GM12878 (cell line): ENCODE measurements at regions not wholly inside any gene's neighbourhood (a gene's known extent, or its start where the extent isn't known, plus 50 kb on each side); places are given as distances from the start of the nearest gene placed in this dataset.

ENCODE experiments used
- ATAC-seq: fragments of 200-7000 bp; cut with Tn5 transposase; 3 replicates; pipeline ENCODE4 v1.9.1; 2020; ENCODE audit warnings: mild to moderate bottlenecking, moderate library complexity
- BruUV-seq: library from RNA; stranded (reverse); fragments of 400-500 nt; replicated peaks from 2 replicates; lab custom pipeline; 2021; lab: Mats Ljungman, UMichigan
- CTCF ChIA-PET: fragments of 300-600 bp; sonication (Branson Sonifier 250); formaldehyde crosslinking; extraction: SDS; loops from one replicate; lab custom pipeline; 2021; ENCODE audit warnings: inconsistent platforms; lab: Yijun Ruan, JAX
- POLR2A ChIA-PET: fragments of 350-600 bp; formaldehyde crosslinking; extraction: SDS; loops from one replicate; lab custom pipeline; 2021; ENCODE audit warnings: inconsistent platforms; lab: Charles Lee
- RAD21 ChIA-PET: fragments of 300-600 bp; sonication (Branson Sonifier 250); formaldehyde crosslinking; loops from one replicate; lab custom pipeline; 2023; ENCODE audit warnings: antibody characterized with exemption; ENCODE audit not compliant: unreplicated experiment; lab: Charles Lee
- SMC1A ChIA-PET: fragments of 300-600 bp; sonication (Branson Sonifier 250); formaldehyde crosslinking; loops from one replicate; lab custom pipeline; 2023; ENCODE audit not compliant: unreplicated experiment, uncharacterized antibody; lab: Charles Lee
- DNase-seq: peaks from one replicate; pipeline ENCODE4 v3.0.0-alpha.2; 2011; ENCODE audit warnings: low read depth, low spot score
- FAIRE-seq: peaks from 3 replicates; lab custom pipeline; 2011; peaks lifted over from hg19 to GRCh38; lab: Jason Lieb, UNC
- H2AFZ ChIP-seq: 2 replicates; pipeline ENCODE4 v1.6.0; 2011; ENCODE audit warnings: low read depth, low read length, control low read depth; ENCODE audit not compliant: control insufficient read depth
- H3K27ac ChIP-seq: 2 replicates; pipeline ENCODE4 v1.5.1; 2011; ENCODE audit warnings: control low read depth; ENCODE audit not compliant: control insufficient read depth, insufficient read depth
- H3K27me3 ChIP-seq, 2 experiments: replicated peaks in 1 of 2; 2 replicates each; pipeline versions ENCODE4 v1.6.0 to v1.6.1; 2011; ENCODE audit warnings: low read length in 1 of 2; ENCODE audit not compliant: control insufficient read depth in 2 of 2, insufficient read depth in 2 of 2
- H3K36me3 ChIP-seq, 2 experiments: 2 replicates each; pipeline ENCODE4 v1.5.1; 2011; ENCODE audit warnings: low read length in 1 of 2; ENCODE audit not compliant: control insufficient read depth in 2 of 2, insufficient read depth in 2 of 2
- H3K4me1 ChIP-seq: 2 replicates; pipeline ENCODE4 v1.6.1; 2011; ENCODE audit warnings: mild to moderate bottlenecking, low read length, moderate library complexity, mixed read lengths; ENCODE audit not compliant: control insufficient read depth, insufficient read depth
- H3K4me2 ChIP-seq: 2 replicates; pipeline ENCODE4 v1.6.0; 2011; ENCODE audit warnings: control low read depth; ENCODE audit not compliant: control insufficient read depth, insufficient read depth
- H3K4me3 ChIP-seq: fragments of 200-600 bp; sonication (generic); 2 replicates; pipeline ENCODE4 v1.5.1; 2016
- H3K79me2 ChIP-seq: 2 replicates; pipeline ENCODE4 v1.6.0; 2011; ENCODE audit warnings: low read length; ENCODE audit not compliant: control insufficient read depth, insufficient read depth
- H3K9ac ChIP-seq: 2 replicates; pipeline ENCODE4 v1.8.0; 2011; ENCODE audit warnings: low read length, control low read depth, mixed read lengths; ENCODE audit not compliant: control insufficient read depth, insufficient read depth
- H3K9me3 ChIP-seq: replicated peaks from 3 replicates; pipeline ENCODE4 v1.5.1; 2011; ENCODE audit warnings: mild to moderate bottlenecking, low read length; ENCODE audit not compliant: control insufficient read depth, insufficient read depth
- H4K20me1 ChIP-seq: 2 replicates; pipeline ENCODE4 v1.6.0; 2011; ENCODE audit not compliant: control insufficient read depth, insufficient read depth
- CBX5 ChIP-seq: sonication (generic); IDR thresholded peaks from 2 replicates; pipeline ENCODE4 v1.6.1; 2016; ENCODE audit warnings: low read depth, moderate library complexity, mild to moderate bottlenecking, inconsistent platforms
- E4F1 ChIP-seq: fragments of 450-650 bp; IDR thresholded peaks from 2 replicates; pipeline ENCODE4 v1.6.1; 2018; ENCODE audit warnings: borderline replicate concordance, mild to moderate bottlenecking; ENCODE audit not compliant: partially characterized antibody
- FOXM1 ChIP-seq: IDR thresholded peaks from 2 replicates; pipeline ENCODE4 v1.6.1; 2012; ENCODE audit warnings: low read depth, mild to moderate bottlenecking, inconsistent platforms, low read length, moderate library complexity
- GABPA ChIP-seq: IDR thresholded peaks from 2 replicates; pipeline ENCODE4 v1.6.1; 2014; ENCODE audit warnings: antibody characterized with exemption, low read depth, mild to moderate bottlenecking, inconsistent platforms
- IRF4 ChIP-seq: IDR thresholded peaks from 2 replicates; pipeline ENCODE4 v1.6.1; 2011; ENCODE audit warnings: low read depth, low read length
- IRF5 ChIP-seq: fragments of 450-650 bp; IDR thresholded peaks from 2 replicates; pipeline ENCODE4 v1.6.1; 2017; ENCODE audit warnings: borderline replicate concordance
- KDM1A ChIP-seq: fragments of 200-600 bp; sonication (generic); IDR thresholded peaks from 2 replicates; pipeline ENCODE4 v1.6.1; 2016; ENCODE audit warnings: borderline replicate concordance
- MYB ChIP-seq: fragments of 150-350 bp; IDR thresholded peaks from 2 replicates; pipeline ENCODE4 v1.6.1; 2014; ENCODE audit warnings: mild to moderate bottlenecking, low read depth, low read length, borderline replicate concordance
- NBN ChIP-seq: fragments of 450-650 bp; IDR thresholded peaks from 2 replicates; pipeline ENCODE4 v1.6.1; 2016
- NR2C1 ChIP-seq: fragments of 450-650 bp; IDR thresholded peaks from 2 replicates; pipeline ENCODE4 v1.6.1; 2017; ENCODE audit warnings: antibody characterized with exemption, mild to moderate bottlenecking, moderate library complexity
- PAX8 ChIP-seq: fragments of 450-650 bp; IDR thresholded peaks from 2 replicates; pipeline ENCODE4 v1.6.1; 2017; ENCODE audit warnings: mild to moderate bottlenecking, moderate library complexity
- PKNOX1 ChIP-seq: fragments of 450-650 bp; IDR thresholded peaks from 2 replicates; pipeline ENCODE4 v1.6.1; 2016; ENCODE audit warnings: mild to moderate bottlenecking
- POLR2A ChIP-seq: IDR thresholded peaks from 2 replicates; pipeline ENCODE4 v1.6.1; 2011; ENCODE audit warnings: low read depth, mild to moderate bottlenecking, low read length
- SMC3 ChIP-seq: IDR thresholded peaks from 2 replicates; pipeline ENCODE4 v1.6.1; 2011; ENCODE audit warnings: low read length, improper control_type of control experiment, borderline replicate concordance
- TCF7 ChIP-seq: IDR thresholded peaks from 2 replicates; pipeline ENCODE4 v1.6.1; 2014; ENCODE audit warnings: antibody characterized with exemption, borderline replicate concordance
- ZBTB40 ChIP-seq: fragments of 450-650 bp; IDR thresholded peaks from 2 replicates; pipeline ENCODE4 v1.6.1; 2016; ENCODE audit warnings: mild to moderate bottlenecking, moderate library complexity, borderline replicate concordance
- ZNF24 ChIP-seq: fragments of 450-650 bp; IDR thresholded peaks from 2 replicates; pipeline ENCODE4 v1.6.1; 2017; ENCODE audit warnings: antibody characterized with exemption, mild to moderate bottlenecking
- ZNF622 ChIP-seq: fragments of 450-650 bp; IDR thresholded peaks from 2 replicates; pipeline ENCODE4 v1.6.1; 2017; ENCODE audit warnings: mild to moderate bottlenecking, inconsistent platforms
- WGBS: methylation state at CpG from one replicate; pipeline ENCODE4 v1.1.6; 2016; ENCODE audit warnings: low lambda C conversion rate; ENCODE audit not compliant: insufficient replicate concordance, insufficient coverage; ENCODE audit errors: missing lambda C conversion rate; 5-methylcytosine and 5-hydroxymethylcytosine counted together
- in situ Hi-C: fragments of 300-500 bp; cut with MboI; formaldehyde crosslinking; loops from 9 replicates; pipeline ENCODE4 v1.14.3; 2018; ENCODE audit warnings: mixed read lengths
- intact Hi-C: fragments of 100-400 bp; cut with micrococcal nuclease; formaldehyde crosslinking; loops from one replicate; pipeline ENCODE4 v1.14.2; 2022; ENCODE audit not compliant: unreplicated experiment

GRCh38 chr11:109309153-109309552 lies 112.8 kb upstream of the C11orf87 start (continued):
- TF ChIP-seq ZBTB40 (no peak), IRF4 (no peak), IRF5 (no peak), ZNF24 (no peak)

GRCh38 chr11:109317726-109318125 lies 104.3 kb upstream of the C11orf87 start:
- CTCF ChIA-PET: no interaction called here
- Histone ChIP-seq H2AFZ (no peak overlapping the region), H3K4me1 (no peaks in the 10 kb centered on the region), H3K4me3 (no peak overlapping the region), H3K4me2 (no peak overlapping the region), H3K79me2 (no peaks in the 10 kb centered on the region), H3K27me3 (no peaks in the 10 kb centered on the region), H3K36me3 (no peaks in the 10 kb centered on the region), H4K20me1 (no peaks in the 10 kb centered on the region), H3K9me3 (no peaks in the 10 kb centered on the region), H3K9ac (no peak overlapping the region), H3K27ac (no peak overlapping the region)
- no peak for DNase-seq
- POLR2A ChIA-PET: no interaction called here
- no peak for ATAC-seq
- no peak for FAIRE-seq
- WGBS: 86% methylated on average over 1 of the region's 1 CpG
- no TSS peak for BruUV-seq
- SMC1A ChIA-PET: no interaction called here
- intact Hi-C loops: no loop called here
- RAD21 ChIA-PET: no interaction called here
- in situ Hi-C loops: no loop called here
- TF ChIP-seq GABPA: no peak
- no peak for TF ChIP-seq SMC3
- TF ChIP-seq E4F1: no peak
- TF ChIP-seq PKNOX1: no peak
- TF ChIP-seq KDM1A: no peak
- no peak for TF ChIP-seq TCF7
- TF ChIP-seq PAX8: no peak
- no peak for TF ChIP-seq POLR2A
- no peak for TF ChIP-seq NBN
- no peak for TF ChIP-seq CBX5
- TF ChIP-seq FOXM1: no peak
- TF ChIP-seq NR2C1: no peak
- no peak for TF ChIP-seq MYB
- no peak for TF ChIP-seq ZNF622
